ENCODE measurements at regions not wholly inside any gene's neighbourhood (a gene's known extent, or its start where the extent isn't known, plus 50 kb on each side); places are given as distances from the start of the nearest gene placed in this dataset.

- TF ChIP-seq MXI1 (IDR thresholded peaks at IDR 0.05; ENCODE audit: low read depth, low read length) (no peak), MAX (IDR thresholded peaks at IDR 0.05; ENCODE audit: low read depth) (no peak), CTCF (IDR thresholded peaks at IDR 0.05) (no peak), EZH2phosphoT487 (IDR thresholded peaks at IDR 0.05; ENCODE audit: borderline replicate concordance, low read depth) (no peak), GABPA (IDR thresholded peaks at IDR 0.05; ENCODE audit: low read depth) (no peak), RAD21 (IDR thresholded peaks at IDR 0.05; ENCODE audit: low read length) (no peak), YY1 (IDR thresholded peaks at IDR 0.05; ENCODE audit: low read depth) (no peak), JUND (IDR thresholded peaks at IDR 0.05) (no peak), TCF12 (IDR thresholded peaks at IDR 0.05) (no peak), EP300 (IDR thresholded peaks at IDR 0.05; ENCODE audit: borderline replicate concordance in 1 of 2, low read depth in 1 of 2, low read length in 1 of 2) (no peak), NFIC (IDR thresholded peaks at IDR 0.05; ENCODE audit: borderline replicate concordance) (no peak), POLR2AphosphoS5 (IDR thresholded peaks at IDR 0.05; ENCODE audit: low read depth, low read length) (no peak)
- TF ChIP-seq, protein P1, sequence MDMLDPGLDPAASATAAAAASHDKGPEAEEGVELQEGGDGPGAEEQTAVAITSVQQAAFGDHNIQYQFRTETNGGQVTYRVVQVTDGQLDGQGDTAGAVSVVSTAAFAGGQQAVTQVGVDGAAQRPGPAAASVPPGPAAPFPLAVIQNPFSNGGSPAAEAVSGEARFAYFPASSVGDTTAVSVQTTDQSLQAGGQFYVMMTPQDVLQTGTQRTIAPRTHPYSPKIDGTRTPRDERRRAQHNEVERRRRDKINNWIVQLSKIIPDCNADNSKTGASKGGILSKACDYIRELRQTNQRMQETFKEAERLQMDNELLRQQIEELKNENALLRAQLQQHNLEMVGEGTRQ (IDR thresholded peaks at IDR 0.05; ENCODE audit: borderline replicate concordance, low read depth, low read length): no peak
- TF ChIP-seq, protein P2, sequence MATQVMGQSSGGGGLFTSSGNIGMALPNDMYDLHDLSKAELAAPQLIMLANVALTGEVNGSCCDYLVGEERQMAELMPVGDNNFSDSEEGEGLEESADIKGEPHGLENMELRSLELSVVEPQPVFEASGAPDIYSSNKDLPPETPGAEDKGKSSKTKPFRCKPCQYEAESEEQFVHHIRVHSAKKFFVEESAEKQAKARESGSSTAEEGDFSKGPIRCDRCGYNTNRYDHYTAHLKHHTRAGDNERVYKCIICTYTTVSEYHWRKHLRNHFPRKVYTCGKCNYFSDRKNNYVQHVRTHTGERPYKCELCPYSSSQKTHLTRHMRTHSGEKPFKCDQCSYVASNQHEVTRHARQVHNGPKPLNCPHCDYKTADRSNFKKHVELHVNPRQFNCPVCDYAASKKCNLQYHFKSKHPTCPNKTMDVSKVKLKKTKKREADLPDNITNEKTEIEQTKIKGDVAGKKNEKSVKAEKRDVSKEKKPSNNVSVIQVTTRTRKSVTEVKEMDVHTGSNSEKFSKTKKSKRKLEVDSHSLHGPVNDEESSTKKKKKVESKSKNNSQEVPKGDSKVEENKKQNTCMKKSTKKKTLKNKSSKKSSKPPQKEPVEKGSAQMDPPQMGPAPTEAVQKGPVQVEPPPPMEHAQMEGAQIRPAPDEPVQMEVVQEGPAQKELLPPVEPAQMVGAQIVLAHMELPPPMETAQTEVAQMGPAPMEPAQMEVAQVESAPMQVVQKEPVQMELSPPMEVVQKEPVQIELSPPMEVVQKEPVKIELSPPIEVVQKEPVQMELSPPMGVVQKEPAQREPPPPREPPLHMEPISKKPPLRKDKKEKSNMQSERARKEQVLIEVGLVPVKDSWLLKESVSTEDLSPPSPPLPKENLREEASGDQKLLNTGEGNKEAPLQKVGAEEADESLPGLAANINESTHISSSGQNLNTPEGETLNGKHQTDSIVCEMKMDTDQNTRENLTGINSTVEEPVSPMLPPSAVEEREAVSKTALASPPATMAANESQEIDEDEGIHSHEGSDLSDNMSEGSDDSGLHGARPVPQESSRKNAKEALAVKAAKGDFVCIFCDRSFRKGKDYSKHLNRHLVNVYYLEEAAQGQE (IDR thresholded peaks at IDR 0.05; ENCODE audit: low read depth, low read length): no peak
Observed at GRCh38 chr6:11463398-11463780, 74.2 kb upstream of the TMEM170B start.
